HEK293 (cell line): ENCODE measurements at regions not wholly inside any gene's neighbourhood (a gene's known extent, or its start where the extent isn't known, plus 50 kb on each side); places are given as distances from the start of the nearest gene placed in this dataset.

Experiments used
- CTCF ChIA-PET: fragments of 350-600 bp; formaldehyde crosslinking; extraction: SDS; loops from one replicate; lab custom pipeline; 2021; ENCODE audit warnings: antibody characterized with exemption; lab: Yijun Ruan, JAX
- POLR2A ChIA-PET: fragments of 300-600 bp; formaldehyde crosslinking; extraction: SDS; loops from one replicate; lab custom pipeline; 2020; ENCODE audit warnings: antibody characterized with exemption, inconsistent platforms; lab: Yijun Ruan, JAX
- H3K27ac ChIP-seq: fragments of 200-500 bp; sonication (Bioruptor generic); 2 replicates; pipeline ENCODE4 v1.5.1; 2014; ENCODE audit warnings: low read depth, low read length, control low read depth, inconsistent platforms; ENCODE audit errors: extremely low read depth
- H3K36me3 ChIP-seq, 2 experiments: fragments of 200-500 bp in 1 of 2; sonication (Bioruptor generic) in 1 of 2; 1 replicate in 1 of 2; 2 replicates in 1 of 2; pipeline ENCODE4 v1.5.1; 2014 to 2017; ENCODE audit warnings: inconsistent platforms in 2 of 2, low read length in 2 of 2; ENCODE audit not compliant: control insufficient read depth in 2 of 2, insufficient read depth in 1 of 2
- H3K4me1 ChIP-seq: fragments of 200-500 bp; sonication (Bioruptor generic); 2 replicates; pipeline ENCODE4 v1.5.1; 2014; ENCODE audit warnings: mild to moderate bottlenecking, low read length, inconsistent platforms; ENCODE audit not compliant: control insufficient read depth, insufficient read depth
- H3K4me3 ChIP-seq: 2 replicates; pipeline ENCODE4 v1.5.1; 2011; ENCODE audit warnings: low read depth, mild to moderate bottlenecking, control low read depth, low read length, moderate library complexity
- H3K9me3 ChIP-seq: fragments of 200-500 bp; sonication (Bioruptor generic); 2 replicates; pipeline ENCODE4 v1.5.1; 2014; ENCODE audit warnings: low read depth, low read length, inconsistent platforms; ENCODE audit not compliant: control insufficient read depth, insufficient read depth
- FEZF1 ChIP-seq: fragments of 450-650 bp; formaldehyde crosslinking; IDR thresholded peaks from 2 replicates; pipeline ENCODE4 v1.5.1; 2016; ENCODE audit warnings: missing biosample characterization, missing genetic modification characterization
- GLI4 ChIP-seq: fragments of 450-650 bp; formaldehyde crosslinking; IDR thresholded peaks from 2 replicates; pipeline ENCODE4 v1.5.1; 2016; ENCODE audit warnings: missing biosample characterization, missing genetic modification characterization
- GLIS2 ChIP-seq: fragments of 450-650 bp; formaldehyde crosslinking; IDR thresholded peaks from 2 replicates; pipeline ENCODE4 v1.5.1; 2016; ENCODE audit warnings: missing biosample characterization, missing genetic modification characterization
- HIC1 ChIP-seq: fragments of 450-650 bp; formaldehyde crosslinking; IDR thresholded peaks from 2 replicates; pipeline ENCODE4 v1.5.1; 2016; ENCODE audit warnings: missing biosample characterization, missing genetic modification characterization
- KLF1 ChIP-seq: fragments of 450-650 bp; formaldehyde crosslinking; IDR thresholded peaks from 2 replicates; pipeline ENCODE4 v1.5.1; 2016; ENCODE audit warnings: missing biosample characterization, missing genetic modification characterization
- KLF8 ChIP-seq: fragments of 450-650 bp; formaldehyde crosslinking; IDR thresholded peaks from 2 replicates; pipeline ENCODE4 v1.5.1; 2016; ENCODE audit warnings: missing biosample characterization, missing genetic modification characterization
- MEIS1 ChIP-seq: sonication (generic); formaldehyde crosslinking; IDR thresholded peaks from 2 replicates; pipeline ENCODE4 v1.8.1; 2022; ENCODE audit warnings: missing genetic modification reagents, mild to moderate bottlenecking, borderline replicate concordance
- RBAK ChIP-seq: fragments of 450-650 bp; formaldehyde crosslinking; IDR thresholded peaks from 2 replicates; pipeline ENCODE4 v1.5.1; 2016; ENCODE audit warnings: missing biosample characterization, missing genetic modification characterization
- YY1 ChIP-seq: fragments of 450-650 bp; formaldehyde crosslinking; IDR thresholded peaks from 2 replicates; pipeline ENCODE4 v1.5.1; 2018; ENCODE audit warnings: missing biosample characterization, missing genetic modification characterization
- ZNF138 ChIP-seq: fragments of 450-650 bp; formaldehyde crosslinking; IDR thresholded peaks from 2 replicates; pipeline ENCODE4 v1.5.1; 2016; ENCODE audit warnings: missing biosample characterization, missing genetic modification characterization, borderline replicate concordance
- ZNF148 ChIP-seq: fragments of 450-650 bp; formaldehyde crosslinking; IDR thresholded peaks from 2 replicates; pipeline ENCODE4 v1.5.0; 2017; ENCODE audit warnings: missing biosample characterization, missing genetic modification characterization, borderline replicate concordance
- ZNF169 ChIP-seq: fragments of 450-650 bp; formaldehyde crosslinking; IDR thresholded peaks from 2 replicates; pipeline ENCODE4 v1.5.1; 2016; ENCODE audit warnings: missing biosample characterization, missing genetic modification characterization
- ZNF26 ChIP-seq: fragments of 450-650 bp; formaldehyde crosslinking; IDR thresholded peaks from 2 replicates; pipeline ENCODE4 v1.5.1; 2016; ENCODE audit warnings: missing biosample characterization, missing genetic modification characterization
- ZNF391 ChIP-seq: fragments of 450-650 bp; formaldehyde crosslinking; IDR thresholded peaks from 2 replicates; pipeline ENCODE4 v1.5.1; 2016; ENCODE audit warnings: low read depth, missing biosample characterization, missing genetic modification characterization, borderline replicate concordance
- ZNF433 ChIP-seq: fragments of 450-650 bp; formaldehyde crosslinking; IDR thresholded peaks from 2 replicates; pipeline ENCODE4 v1.5.1; 2016; ENCODE audit warnings: missing biosample characterization, missing genetic modification characterization, low read depth
- ZNF48 ChIP-seq: fragments of 450-650 bp; formaldehyde crosslinking; IDR thresholded peaks from 2 replicates; pipeline ENCODE4 v1.5.1; 2016; ENCODE audit warnings: missing biosample characterization, missing genetic modification characterization
- ZNF513 ChIP-seq: fragments of 450-650 bp; IDR thresholded peaks from 2 replicates; pipeline ENCODE4 v1.5.1; 2018; ENCODE audit warnings: missing biosample characterization, missing genetic modification characterization
- ZNF571 ChIP-seq: fragments of 450-650 bp; formaldehyde crosslinking; IDR thresholded peaks from 2 replicates; pipeline ENCODE4 v1.5.0; 2017; ENCODE audit warnings: missing biosample characterization, missing genetic modification characterization
- ZNF658 ChIP-seq: fragments of 450-650 bp; formaldehyde crosslinking; IDR thresholded peaks from 2 replicates; pipeline ENCODE4; 2016; ENCODE audit warnings: missing biosample characterization, missing genetic modification characterization
- ZNF677 ChIP-seq: fragments of 450-650 bp; IDR thresholded peaks from 2 replicates; pipeline ENCODE4 v1.5.0; 2018; ENCODE audit warnings: missing biosample characterization, mild to moderate bottlenecking, missing genetic modification characterization, moderate library complexity
- ZNF701 ChIP-seq: fragments of 450-650 bp; formaldehyde crosslinking; IDR thresholded peaks from 2 replicates; pipeline ENCODE4 v1.5.1; 2016; ENCODE audit warnings: missing biosample characterization, missing genetic modification characterization
- ZNF707 ChIP-seq: fragments of 450-650 bp; formaldehyde crosslinking; IDR thresholded peaks from 2 replicates; pipeline ENCODE4 v1.5.1; 2016; ENCODE audit warnings: missing biosample characterization, missing genetic modification characterization
- ZNF747 ChIP-seq: fragments of 450-650 bp; formaldehyde crosslinking; IDR thresholded peaks from 2 replicates; pipeline ENCODE4 v1.5.1; 2016; ENCODE audit warnings: missing biosample characterization, missing genetic modification characterization
- ZNF776 ChIP-seq: fragments of 450-650 bp; formaldehyde crosslinking; IDR thresholded peaks from 2 replicates; pipeline ENCODE4 v1.5.0; 2017; ENCODE audit warnings: missing biosample characterization, missing genetic modification characterization, borderline replicate concordance
- ZNF785 ChIP-seq: fragments of 450-650 bp; formaldehyde crosslinking; IDR thresholded peaks from 2 replicates; pipeline ENCODE4 v1.5.1; 2016; ENCODE audit warnings: missing biosample characterization, missing genetic modification characterization
- ZNF791 ChIP-seq: fragments of 450-650 bp; formaldehyde crosslinking; IDR thresholded peaks from 2 replicates; pipeline ENCODE4 v1.5.1; 2016; ENCODE audit warnings: missing biosample characterization, missing genetic modification characterization
- ZNF830 ChIP-seq: fragments of 450-650 bp; IDR thresholded peaks from 2 replicates; pipeline ENCODE4 v1.5.0; 2018; ENCODE audit warnings: missing biosample characterization, missing genetic modification characterization, low read depth, mild to moderate bottlenecking, moderate library complexity

GRCh38 chr3:33936171-33936920 is 137.9 kb downstream of the PDCD6IP start (continued):
- no peak for TF ChIP-seq ZNF148 (tag by site-specific recombination)
- TF ChIP-seq, all 188 proteins: peak for 0

GRCh38 chr3:33936921-33937525 is 138.6 kb downstream of the PDCD6IP start:
- Histone ChIP-seq H3K9me3 (no peaks in the 10 kb centered on the region), H3K27ac (no peak overlapping the region), H3K4me1 (no peaks in the 10 kb centered on the region), H3K36me3 (no peaks in the 10 kb centered on the region), H3K4me3 (no peak overlapping the region)
- ChIA-PET POLR2A (no interaction called here), CTCF (no interaction called here)
- TF ChIP-seq GLIS2 (tag by site-specific recombination): no peak
- TF ChIP-seq ZNF677: no peak
- no peak for TF ChIP-seq ZNF571 (tag by site-specific recombination)
- TF ChIP-seq RBAK (tag by site-specific recombination): no peak
- TF ChIP-seq ZNF830 (tag by site-specific recombination): no peak
- TF ChIP-seq ZNF169 (tag by site-specific recombination): no peak
- no peak for TF ChIP-seq MEIS1 (CRISPR knock-in tag)
- no peak for TF ChIP-seq FEZF1
- no peak for TF ChIP-seq HIC1 (tag by site-specific recombination)
- no peak for TF ChIP-seq KLF1
- no peak for TF ChIP-seq ZNF26 (tag by site-specific recombination)
- no peak for TF ChIP-seq ZNF48 (tag by site-specific recombination)

GRCh38 chr3:33937628-33938027 is 139.2 kb downstream of the PDCD6IP start:
- no peaks in the 10 kb centered on the region for H3K36me3 ChIP-seq
- no peak overlapping the region for H3K27ac ChIP-seq
- ChIA-PET POLR2A (no interaction called here), CTCF (no interaction called here)
- H3K4me1 ChIP-seq: no peaks in the 10 kb centered on the region
- H3K9me3 ChIP-seq: no peaks in the 10 kb centered on the region
- H3K4me3 ChIP-seq: no peak overlapping the region
- TF ChIP-seq ZNF513 (tag by site-specific recombination) (no peak), ZNF830 (tag by site-specific recombination) (no peak), ZNF138 (tag by site-specific recombination) (no peak), KLF8 (tag by site-specific recombination) (no peak), YY1 (tag by site-specific recombination) (no peak), ZNF707 (tag by site-specific recombination) (no peak), ZNF776 (tag by site-specific recombination) (no peak), ZNF785 (tag by site-specific recombination) (no peak), KLF1 (no peak), GLI4 (tag by site-specific recombination) (no peak), ZNF791 (tag by site-specific recombination) (no peak), ZNF391 (no peak), ZNF747 (no peak), ZNF433 (tag by site-specific recombination) (no peak), ZNF701 (no peak), ZNF658 (tag by site-specific recombination) (no peak)
